Fibroblast of skin of back (primary cell): ENCODE measurements at regions not wholly inside any gene's neighbourhood (a gene's known extent, or its start where the extent isn't known, plus 50 kb on each side); places are given as distances from the start of the nearest gene placed in this dataset.

Experiments used
- DNase-seq: peaks from one replicate; pipeline ENCODE4 v3.0.0-alpha.2; 2013

GRCh38 chr6:138716971-138717665 is 56.5 kb upstream of the CCDC28A start:
- no peak for DNase-seq

- peak; percentile 6 for DNase-seq
Measured at GRCh38 chr6:138719011-138719635, 54.4 kb upstream of the CCDC28A start.

GRCh38 chr6:138719744-138720143 is 53.8 kb upstream of the CCDC28A start:
- DNase-seq = no peak

- peak; percentile 79 for DNase-seq
Measured at GRCh38 chr6:138722425-138723371, 50.9 kb upstream of the CCDC28A start.
